Smooth muscle cell (in vitro differentiated cells): ENCODE measurements at regions not wholly inside any gene's neighbourhood (a gene's known extent, or its start where the extent isn't known, plus 50 kb on each side); places are given as distances from the start of the nearest gene placed in this dataset.

Experiments
- DNase-seq: peaks from one replicate; lab custom pipeline; 2025; ENCODE audit not compliant: unreplicated experiment; lab: John Stamatoyannopoulos, UW
- H2AFZ ChIP-seq: fragments of 200-600 bp; sonication (generic); 2 replicates; pipeline ENCODE4 v1.6.0; 2016; ENCODE audit warnings: antibody characterized with exemption, low read depth, mild to moderate bottlenecking
- H3F3A ChIP-seq: fragments of 200-600 bp; sonication (generic); 2 replicates; pipeline ENCODE4 v1.6.0; 2017; ENCODE audit warnings: antibody characterized with exemption, low read depth
- H3K27ac ChIP-seq: fragments of 200-600 bp; sonication (generic); 2 replicates; pipeline ENCODE4 v1.5.1; 2016; ENCODE audit warnings: low read depth, mild to moderate bottlenecking
- H3K27me3 ChIP-seq: fragments of 200-600 bp; sonication (generic); 2 replicates; pipeline ENCODE4 v1.6.1; 2016; ENCODE audit warnings: low read depth, mild to moderate bottlenecking
- H3K36me3 ChIP-seq: fragments of 200-600 bp; sonication (generic); 2 replicates; pipeline ENCODE4 v1.5.1; 2016; ENCODE audit warnings: low read depth
- H3K4me1 ChIP-seq: fragments of 200-600 bp; sonication (generic); 2 replicates; pipeline ENCODE4 v1.5.1; 2016; ENCODE audit warnings: low read depth
- H3K4me2 ChIP-seq: fragments of 200-600 bp; sonication (generic); 2 replicates; pipeline ENCODE4 v1.6.0; 2016; ENCODE audit warnings: mild to moderate bottlenecking
- H3K4me3 ChIP-seq: fragments of 200-600 bp; sonication (generic); 2 replicates; pipeline ENCODE4 v1.5.1; 2016; ENCODE audit warnings: mild to moderate bottlenecking
- H3K79me2 ChIP-seq: fragments of 200-600 bp; sonication (generic); 2 replicates; pipeline ENCODE4 v1.6.0; 2016; ENCODE audit warnings: low read depth, mild to moderate bottlenecking
- H3K9ac ChIP-seq: fragments of 200-600 bp; sonication (generic); 2 replicates; pipeline ENCODE4 v1.6.0; 2016; ENCODE audit warnings: low read depth
- H3K9me3 ChIP-seq: fragments of 200-600 bp; sonication (generic); replicated peaks from 2 replicates; pipeline ENCODE4 v1.5.1; 2016; ENCODE audit warnings: low read depth
- H4K20me1 ChIP-seq: fragments of 200-600 bp; sonication (generic); 2 replicates; pipeline ENCODE4 v1.6.0; 2016; ENCODE audit warnings: low read depth
- CTCF ChIP-seq: fragments of 200-600 bp; sonication (generic); IDR thresholded peaks from 2 replicates; pipeline ENCODE4 v1.5.1; 2017; ENCODE audit warnings: borderline replicate concordance, mild to moderate bottlenecking, antibody characterized with exemption; ENCODE audit not compliant: insufficient read depth, poor library complexity, severe bottlenecking
- WGBS: methylation state at CpG from one replicate; pipeline ENCODE4 v1.1.7; 2016; ENCODE audit warnings: low lambda C conversion rate; 5-methylcytosine and 5-hydroxymethylcytosine counted together

GRCh38 chr11:90646706-90647105 is 423.9 kb upstream of the CHORDC1 start:
- Histone ChIP-seq H4K20me1 (no peaks in the 10 kb centered on the region), H2AFZ (no peak overlapping the region), H3K4me1 (no peaks in the 10 kb centered on the region), H3K27ac (peak overlapping the region; percentile 67), H3K9ac (peak overlapping the region; percentile 29), H3K4me3 (no peak overlapping the region), H3K79me2 (no peaks in the 10 kb centered on the region), H3K27me3 (no peaks in the 10 kb centered on the region), H3K4me2 (no peak overlapping the region), H3K9me3 (no peaks in the 10 kb centered on the region), H3K36me3 (no peaks in the 10 kb centered on the region), H3F3A (no peaks in the 10 kb centered on the region)
- DNase-seq: no peak
- WGBS: 62% methylated on average over 2 of the region's 2 CpGs
- no peak for TF ChIP-seq CTCF

- no peak overlapping the region for H2AFZ ChIP-seq
- peak overlapping the region; percentile 29 for H3K9ac ChIP-seq
- no peaks in the 10 kb centered on the region for H3K9me3 ChIP-seq
- 50% methylated on average over 1 of the region's 1 CpG for WGBS
- H3K4me3 ChIP-seq: no peak overlapping the region
- H3K27me3 ChIP-seq: no peaks in the 10 kb centered on the region
- H3K36me3 ChIP-seq: no peaks in the 10 kb centered on the region
- no peak for TF ChIP-seq CTCF
- H4K20me1 ChIP-seq: no peaks in the 10 kb centered on the region
- H3F3A ChIP-seq: no peaks in the 10 kb centered on the region
- H3K27ac ChIP-seq: peak overlapping the region; percentile 67
- DNase-seq: no peak
- H3K79me2 ChIP-seq: no peaks in the 10 kb centered on the region
- no peaks in the 10 kb centered on the region for H3K4me1 ChIP-seq
- no peak overlapping the region for H3K4me2 ChIP-seq
Observed at GRCh38 chr11:90646266-90646665, 423.4 kb upstream of the CHORDC1 start.

GRCh38 chr11:90639461-90639993 is 416.7 kb upstream of the CHORDC1 start:
- no peaks in the 10 kb centered on the region for H3K79me2 ChIP-seq
- DNase-seq: no peak
- H3K36me3 ChIP-seq: no peaks in the 10 kb centered on the region
- H3K4me1 ChIP-seq: no peaks in the 10 kb centered on the region
- H3K4me2 ChIP-seq: no peak overlapping the region
- no peak overlapping the region for H3K9ac ChIP-seq
- H3K27me3 ChIP-seq: no peaks in the 10 kb centered on the region
- no peaks in the 10 kb centered on the region for H4K20me1 ChIP-seq
- TF ChIP-seq CTCF: peak; percentile 54
- no peak overlapping the region for H3K4me3 ChIP-seq
- no peaks in the 10 kb centered on the region for H3F3A ChIP-seq
- WGBS: 33% methylated on average over 1 of the region's 1 CpG
- no peak overlapping the region for H2AFZ ChIP-seq
- H3K9me3 ChIP-seq: no peaks in the 10 kb centered on the region
- no peak overlapping the region for H3K27ac ChIP-seq

- no peaks in the 10 kb centered on the region for H4K20me1 ChIP-seq
- WGBS: 90% methylated on average over 1 of the region's 1 CpG
- no peak overlapping the region for H2AFZ ChIP-seq
- H3K27ac ChIP-seq: no peak overlapping the region
- H3K9ac ChIP-seq: no peak overlapping the region
- no peaks in the 10 kb centered on the region for H3K4me1 ChIP-seq
- H3F3A ChIP-seq: no peaks in the 10 kb centered on the region
- H3K9me3 ChIP-seq: no peaks in the 10 kb centered on the region
- H3K79me2 ChIP-seq: no peaks in the 10 kb centered on the region
- no peaks in the 10 kb centered on the region for H3K36me3 ChIP-seq
- DNase-seq: no peak
- no peak overlapping the region for H3K4me2 ChIP-seq
- TF ChIP-seq CTCF: no peak
- no peak overlapping the region for H3K4me3 ChIP-seq
- H3K27me3 ChIP-seq: no peaks in the 10 kb centered on the region
Observed at GRCh38 chr11:90635886-90636285, 413.0 kb upstream of the CHORDC1 start.
